Stimulated activated CD8-positive, alpha-beta memory T cell treated with anti-CD3 and anti-CD28 coated beads, Interleukin-12 subunit alpha, Interleukin-12 subunit beta, amount 100 ng/mL, for 4 hours (primary cell): ENCODE measurements at regions not wholly inside any gene's neighbourhood (a gene's known extent, or its start where the extent isn't known, plus 50 kb on each side); places are given as distances from the start of the nearest gene placed in this dataset.

ENCODE experiments used
- DNase-seq: peaks from one replicate; pipeline ENCODE4 v3.0.0-alpha.2; 2020; ENCODE audit warnings: low read depth

- DNase-seq: no peak
These were observed 73.1 kb downstream of the IRF8 start for GRCh38 chr16:85971902-85972638.

- DNase-seq: no peak
These were observed 75.7 kb downstream of the IRF8 start for GRCh38 chr16:85974428-85975375.

- DNase-seq: no peak
These were observed 76.6 kb downstream of the IRF8 start for GRCh38 chr16:85975451-85975981.

GRCh38 chr16:85978291-85978775 is 79.4 kb downstream of the IRF8 start:
- DNase-seq: no peak

- no peak for DNase-seq
These were observed 80.0 kb downstream of the IRF8 start for GRCh38 chr16:85978976-85979375.

GRCh38 chr16:85979605-85980004 is 80.6 kb downstream of the IRF8 start:
- DNase-seq: no peak

GRCh38 chr16:85980686-85981085 is 81.7 kb downstream of the IRF8 start:
- DNase-seq: no peak

GRCh38 chr16:85981826-85982562 is 83.0 kb downstream of the IRF8 start:
- DNase-seq: no peak

GRCh38 chr16:85982563-85982939 is 83.6 kb downstream of the IRF8 start:
- DNase-seq: no peak

GRCh38 chr16:85983064-85983463 is 84.1 kb downstream of the IRF8 start:
- DNase-seq: no peak

GRCh38 chr16:85983606-85984230 is 84.8 kb downstream of the IRF8 start:
- DNase-seq: no peak

GRCh38 chr16:85984231-85984880 is 85.4 kb downstream of the IRF8 start:
- no peak for DNase-seq

GRCh38 chr16:85984947-85985451 is 86.0 kb downstream of the IRF8 start:
- no peak for DNase-seq

- no peak for DNase-seq
These were observed 88.2 kb downstream of the IRF8 start for GRCh38 chr16:85986931-85987749.

- DNase-seq: no peak
These were observed 88.8 kb downstream of the IRF8 start for GRCh38 chr16:85987750-85988078.

- no peak for DNase-seq
These were observed 89.3 kb downstream of the IRF8 start for GRCh38 chr16:85988306-85988705.

- DNase-seq: no peak
These were observed 89.9 kb downstream of the IRF8 start for GRCh38 chr16:85988723-85989313.

- no peak for DNase-seq
These were observed 90.4 kb downstream of the IRF8 start for GRCh38 chr16:85989376-85989775.

GRCh38 chr16:85989863-85990643 is 91.1 kb downstream of the IRF8 start:
- DNase-seq: no peak
